K562 (cell line): ENCODE measurements at regions not wholly inside any gene's neighbourhood (a gene's known extent, or its start where the extent isn't known, plus 50 kb on each side); places are given as distances from the start of the nearest gene placed in this dataset.

ENCODE experiments used
- ATAC-seq: fragments of 200-7000 bp; cut with Tn5 transposase; 3 replicates; pipeline ENCODE4 v1.9.1; 2020; ENCODE audit warnings: moderate library complexity
- BruUV-seq: library from RNA; stranded (reverse); fragments of 400-500 nt; replicated peaks from 2 replicates; lab custom pipeline; 2021; lab: Mats Ljungman, UMichigan
- CTCF ChIA-PET: fragments of 300-600 bp; formaldehyde crosslinking; extraction: SDS; loops from one replicate; lab custom pipeline; 2021; ENCODE audit warnings: low intra/inter-chr PET ratio; lab: Yijun Ruan, JAX
- POLR2A ChIA-PET: fragments of 300-600, 350-650 bp; sonication (Branson Sonifier 250); formaldehyde crosslinking; extraction: SDS; loops from one replicate; lab custom pipeline; 2021; ENCODE audit warnings: antibody characterized with exemption, inconsistent platforms; lab: Yijun Ruan, JAX
- DNase-seq, 4 experiments: peaks; one replicate each; pipeline versions ENCODE4 v3.0.0 to v3.0.0-alpha.2; 2011 to 2018; ENCODE audit warnings: low spot score in 3 of 4, mixed read lengths in 3 of 4; ENCODE audit errors: extremely low read depth in 1 of 4
- FAIRE-seq: peaks from 2 replicates; lab custom pipeline; 2011; peaks lifted over from hg19 to GRCh38; lab: Jason Lieb, UNC
- H2AFZ ChIP-seq: 2 replicates; pipeline ENCODE4 v1.6.0; 2011; ENCODE audit warnings: low read depth, low read length, control low read depth, inconsistent platforms
- H3K27ac ChIP-seq: fragments of 200-600 bp; 3 replicates; pipeline ENCODE4 v1.8.0; 2011; ENCODE audit warnings: low read depth, mild to moderate bottlenecking, control low read depth, inconsistent platforms, low read length, moderate library complexity, mixed read lengths; ENCODE audit errors: extremely low read depth
- H3K27me3 ChIP-seq, 2 experiments: fragments of 300-600 bp in 1 of 2; 2 replicates in 1 of 2; 3 replicates in 1 of 2; pipeline versions ENCODE4 v1.6.0 to v1.8.0; 2011; ENCODE audit warnings: inconsistent platforms in 2 of 2, low read length in 2 of 2, mild to moderate bottlenecking in 1 of 2, mixed read lengths in 1 of 2, moderate library complexity in 1 of 2; ENCODE audit not compliant: control insufficient read depth in 2 of 2, insufficient read depth in 2 of 2
- H3K36me3 ChIP-seq: fragments of 300-600 bp; 3 replicates; pipeline ENCODE4 v1.8.0; 2011; ENCODE audit warnings: mild to moderate bottlenecking, low read length, inconsistent platforms; ENCODE audit not compliant: control insufficient read depth, insufficient read depth
- H3K4me1 ChIP-seq, 2 experiments: fragments of 200-600 bp in 1 of 2; replicated peaks in 1 of 2; 2 replicates in 1 of 2; 3 replicates in 1 of 2; pipeline versions ENCODE4 v1.5.1 to v1.8.0; 2011; ENCODE audit warnings: inconsistent platforms in 2 of 2, low read length in 2 of 2, mild to moderate bottlenecking in 1 of 2, mixed read lengths in 1 of 2, moderate library complexity in 1 of 2; ENCODE audit not compliant: control insufficient read depth in 2 of 2, insufficient read depth in 2 of 2
- H3K4me2 ChIP-seq: 2 replicates; pipeline ENCODE4 v1.6.1; 2011; ENCODE audit warnings: low read length, control low read depth, inconsistent platforms, mixed read lengths; ENCODE audit not compliant: insufficient read depth
- H3K4me3 ChIP-seq: fragments of 200-600 bp; sonication (generic), shearing (Covaris generic); 2 replicates; pipeline ENCODE4 v1.5.1; 2016; ENCODE audit warnings: control low read depth, inconsistent platforms
- H3K79me2 ChIP-seq: fragments of 200-600 bp; 3 replicates; pipeline ENCODE4 v1.8.0; 2011; ENCODE audit warnings: low read length, inconsistent platforms; ENCODE audit not compliant: control insufficient read depth, insufficient read depth
- H3K9ac ChIP-seq, 2 experiments: 2 replicates each; pipeline versions ENCODE4 v1.6.0 to v1.6.1; 2011; ENCODE audit warnings: low read depth in 2 of 2, low read length in 2 of 2, control low read depth in 1 of 2, inconsistent platforms in 1 of 2, mild to moderate bottlenecking in 1 of 2, mixed read lengths in 1 of 2; ENCODE audit not compliant: insufficient read depth in 1 of 2
- H3K9me1 ChIP-seq: one replicate; pipeline ENCODE4 v1.6.0; 2011; ENCODE audit warnings: inconsistent platforms, mild to moderate bottlenecking, low read length, moderate library complexity; ENCODE audit not compliant: control insufficient read depth, insufficient read depth
- H3K9me3 ChIP-seq: replicated peaks from 2 replicates; pipeline ENCODE4 v1.5.1; 2011; ENCODE audit warnings: low read depth, low read length, inconsistent platforms; ENCODE audit not compliant: control insufficient read depth, insufficient read depth
- H4K20me1 ChIP-seq: replicated peaks from 2 replicates; pipeline ENCODE4 v1.6.1; 2011; ENCODE audit warnings: low read length, inconsistent platforms, mixed read lengths; ENCODE audit not compliant: control insufficient read depth, insufficient read depth
- CHD1 ChIP-seq: fragments of 200-600 bp; sonication (generic); IDR thresholded peaks from one replicate; pipeline ENCODE4 v1.6.1; 2012; ENCODE audit warnings: mild to moderate bottlenecking, moderate library complexity, low read length, inconsistent platforms
- CHD4 ChIP-seq: fragments of 200-600 bp; sonication (generic); IDR thresholded peaks from 3 replicates; pipeline ENCODE4 v1.6.1; 2012; ENCODE audit warnings: low read depth, mild to moderate bottlenecking, mixed read lengths, low read length, inconsistent platforms; ENCODE audit not compliant: insufficient read depth, insufficient replicate concordance, poor library complexity, severe bottlenecking
- ESRRA ChIP-seq: fragments of 450-650 bp; IDR thresholded peaks from 2 replicates; pipeline ENCODE4 v1.6.1; 2014; ENCODE audit warnings: low read depth, mild to moderate bottlenecking, moderate library complexity, borderline replicate concordance
- LCOR ChIP-seq: sonication (generic); formaldehyde crosslinking; IDR thresholded peaks from 2 replicates; pipeline ENCODE4 v1.8.0; 2022; ENCODE audit warnings: mild to moderate bottlenecking, missing genetic modification reagents
- NFE2L1 ChIP-seq: fragments of 450-650 bp; IDR thresholded peaks from 2 replicates; pipeline ENCODE4 v1.6.1; 2016; ENCODE audit warnings: missing genetic modification characterization, low read depth, mild to moderate bottlenecking, missing compliant biosample characterization, moderate library complexity, borderline replicate concordance
- NONO ChIP-seq, 2 experiments: fragments of 200-400 bp in 1 of 2; fragments of 450-650 bp in 1 of 2; formaldehyde crosslinking in 1 of 2; IDR thresholded peaks; 2 replicates each; pipeline ENCODE4 v1.6.1; 2017; ENCODE audit warnings: low read depth in 2 of 2, mild to moderate bottlenecking in 2 of 2, moderate library complexity in 2 of 2, low read length in 1 of 2
- SPI1 ChIP-seq: IDR thresholded peaks from 2 replicates; pipeline ENCODE4 v1.6.1; 2011; ENCODE audit warnings: low read depth, low read length, control low read depth, borderline replicate concordance
- ZNF140 ChIP-seq: fragments of 250-450 bp; sonication (Bioruptor Pico); IDR thresholded peaks from 2 replicates; pipeline ENCODE4 v1.8.0; 2021; ENCODE audit warnings: moderate library complexity, mild to moderate bottlenecking, inconsistent platforms
- ZNF318 ChIP-seq, 2 experiments: fragments of 450-650 bp; IDR thresholded peaks; 2 replicates each; pipeline ENCODE4 v1.6.1; 2016; ENCODE audit warnings: mild to moderate bottlenecking in 2 of 2, borderline replicate concordance in 1 of 2, low read depth in 1 of 2, moderate library complexity in 1 of 2
- ZNF561 ChIP-seq: fragments of 450-650 bp; formaldehyde crosslinking; conservative IDR thresholded peaks from 2 replicates; pipeline ENCODE4 v1.4.0; 2020; ENCODE audit warnings: mild to moderate bottlenecking, moderate library complexity
- ZNF696 ChIP-seq: fragments of 250-450 bp; sonication (Bioruptor Pico); conservative IDR thresholded peaks from 2 replicates; pipeline ENCODE4 v1.4.0; 2020; ENCODE audit warnings: mild to moderate bottlenecking, moderate library complexity
- WGBS: fragments of 100-300 bp; shearing (Covaris generic); methylation state at CpG from one replicate; pipeline ENCODE4 v1.1.6; 2016; ENCODE audit warnings: low coverage, mixed read lengths; ENCODE audit not compliant: insufficient coverage; ENCODE audit errors: missing lambda C conversion rate; 5-methylcytosine and 5-hydroxymethylcytosine counted together
- in situ Hi-C: fragments of 300-500 bp; cut with MboI; formaldehyde crosslinking; loops from 4 replicates; pipeline ENCODE4 v1.15.0; 2018; ENCODE audit warnings: inconsistent platforms, mixed read lengths
- intact Hi-C: fragments of 100-400 bp; cut with micrococcal nuclease; formaldehyde crosslinking; loops from 2 replicates; pipeline ENCODE4 v1.14.2; 2022

- in situ Hi-C loops (no loop called here), intact Hi-C loops (no loop called here)
- Histone ChIP-seq H3K4me1 (no peaks in the 10 kb centered on the region; a peak in 1 of 5 replicates), H3K9ac (no peak overlapping the region), H3K4me2 (no peak overlapping the region), H4K20me1 (no peaks in the 10 kb centered on the region), H3K9me3 (0 out of 2 replicates have a peak, but pooled peaks cover 2% of the 10 kb centered on the region), H3K27ac (no peak overlapping the region), H3K4me3 (no peak overlapping the region), H3K9me1 (no peaks in the 10 kb centered on the region), H3K27me3 (peaks cover 8 to 37% of the 10 kb centered on the region in 2 experiments; a peak in 4 of 5 replicates), H3K79me2 (no peaks in the 10 kb centered on the region), H2AFZ (no peak overlapping the region), H3K36me3 (no peaks in the 10 kb centered on the region)
- no peak for FAIRE-seq
- BruUV-seq = no TSS peak
- WGBS = 0% methylated on average over 2 of the region's 2 CpGs
- DNase-seq = no peak
- CTCF ChIA-PET = no interaction called here
- POLR2A ChIA-PET = interaction anchor here (1.5 to 2.5 kb wide), 2 partner anchors 8 to 11 kb away, joined by 4 to 11 read pairs; no protein-coding TSS in a partner anchor
- no peak for TF ChIP-seq CHD1
- TF ChIP-seq NFE2L1 (tag) = no peak
- no peak for TF ChIP-seq LCOR (CRISPR knock-in tag)
- TF ChIP-seq NONO (IDR thresholded peaks at IDR 0.05; ENCODE audit: low read depth in 2 of 2, low read length in 1 of 2) = no peak
- TF ChIP-seq CHD4 = no peak
- no peak for TF ChIP-seq ZNF140
- TF ChIP-seq ESRRA = no peak
- no peak for TF ChIP-seq ZNF318 (IDR thresholded peaks at IDR 0.05; ENCODE audit: borderline replicate concordance in 1 of 2, low read depth in 1 of 2)
- TF ChIP-seq SPI1 = no peak
- TF ChIP-seq ZNF696 (CRISPR knock-in tag) = no peak
- no peak for TF ChIP-seq ZNF561 (CRISPR knock-in tag)
- no peak for ATAC-seq
These were observed 70.6 kb upstream of the KCNK12 start for GRCh38 chr2:47641366-47641765.
